K562 (cell line): ENCODE measurements at regions not wholly inside any gene's neighbourhood (a gene's known extent, or its start where the extent isn't known, plus 50 kb on each side); places are given as distances from the start of the nearest gene placed in this dataset.

Experiments
- HMG20A ChIP-seq: fragments of 450-650 bp; formaldehyde crosslinking; conservative IDR thresholded peaks from 2 replicates; pipeline ENCODE4 v1.4.0; 2020; ENCODE audit warnings: mild to moderate bottlenecking, mixed read lengths
- HNRNPLL ChIP-seq: fragments of 200-400 bp; formaldehyde crosslinking; IDR thresholded peaks from 2 replicates; pipeline ENCODE4 v1.6.1; 2017; ENCODE audit warnings: low read length, low read depth, mild to moderate bottlenecking; ENCODE audit not compliant: poor library complexity, severe bottlenecking
- KAT8 ChIP-seq: fragments of 450-650 bp; IDR thresholded peaks from 2 replicates; pipeline ENCODE4 v1.6.1; 2016; ENCODE audit warnings: low read depth, mild to moderate bottlenecking
- MTA2 ChIP-seq: fragments of 450-650 bp; IDR thresholded peaks from 2 replicates; pipeline ENCODE4 v1.6.1; 2016; ENCODE audit warnings: low read depth
- MXI1 ChIP-seq: IDR thresholded peaks from 2 replicates; pipeline ENCODE4 v1.6.1; 2011; ENCODE audit warnings: low read depth, mild to moderate bottlenecking, improper control_type of control experiment, low read length
- RBM15 ChIP-seq: fragments of 200-400 bp; formaldehyde crosslinking; IDR thresholded peaks from 2 replicates; pipeline ENCODE4 v1.6.1; 2018; ENCODE audit warnings: mild to moderate bottlenecking, low read length, moderate library complexity; ENCODE audit not compliant: insufficient read depth
- TAF1 ChIP-seq: IDR thresholded peaks from 2 replicates; pipeline ENCODE4 v1.6.1; 2011; ENCODE audit warnings: mild to moderate bottlenecking, low read length, moderate library complexity; ENCODE audit not compliant: insufficient read depth, control insufficient read depth, severe bottlenecking; ENCODE audit errors: extremely low read depth
- TCF7 ChIP-seq: sonication (generic); IDR thresholded peaks from 2 replicates; pipeline ENCODE4 v1.6.1; 2016; ENCODE audit warnings: antibody characterized with exemption, borderline replicate concordance
- U2AF1 ChIP-seq: fragments of 200-400 bp; formaldehyde crosslinking; optimal IDR thresholded peaks from 2 replicates; pipeline ENCODE3; 2017; ENCODE audit warnings: mild to moderate bottlenecking, low read depth, low read length, moderate library complexity
- ZKSCAN1 ChIP-seq: fragments of 150-350 bp; IDR thresholded peaks from 2 replicates; pipeline ENCODE4 v1.6.1; 2016; ENCODE audit warnings: low read depth, low read length
- ZNF133 ChIP-seq: fragments of 250-450 bp; sonication (Bioruptor Pico); IDR thresholded peaks from 2 replicates; pipeline ENCODE4 v1.4.0; 2020; ENCODE audit warnings: mild to moderate bottlenecking
- ZNF354B ChIP-seq: fragments of 250-450 bp; sonication (Bioruptor Pico); IDR thresholded peaks from 2 replicates; pipeline ENCODE4 v1.4.0; 2020
- ZNF778 ChIP-seq: fragments of 450-650 bp; formaldehyde crosslinking; IDR thresholded peaks from 2 replicates; pipeline ENCODE4 v1.4.0; 2020; ENCODE audit warnings: mild to moderate bottlenecking, moderate library complexity
- ZZZ3 ChIP-seq: fragments of 450-650 bp; IDR thresholded peaks from 2 replicates; pipeline ENCODE4 v1.6.1; 2016; ENCODE audit warnings: antibody characterized with exemption, mild to moderate bottlenecking, moderate library complexity

- no peak for TF ChIP-seq ZNF778 (CRISPR knock-in tag)
- no peak for TF ChIP-seq TCF7
- TF ChIP-seq TAF1, result no peak
- no peak for TF ChIP-seq HMG20A
- TF ChIP-seq ZKSCAN1, result no peak
- TF ChIP-seq HNRNPLL, result no peak
- TF ChIP-seq KAT8, result no peak
- TF ChIP-seq MXI1, result no peak
- TF ChIP-seq ZNF133, result no peak
- TF ChIP-seq MTA2, result peak; percentile 22; the same call in 1 of the 2 replicates
- no peak for TF ChIP-seq ZZZ3
- no peak for TF ChIP-seq ZNF354B (CRISPR knock-in tag)
- TF ChIP-seq U2AF1, result no peak
- no peak for TF ChIP-seq RBM15
Observed at GRCh38 chr11:37333345-37333744, 735.3 kb upstream of the RAG2 start.
